BE2C (cell line): ENCODE measurements at regions not wholly inside any gene's neighbourhood (a gene's known extent, or its start where the extent isn't known, plus 50 kb on each side); places are given as distances from the start of the nearest gene placed in this dataset.

Experiments used
- DNase-seq: peaks from one replicate; pipeline ENCODE4 v3.0.0-alpha.2; 2020
- H3K27me3 ChIP-seq: fragments of 250-450 bp; sonication (Bioruptor Pico); 2 replicates; pipeline ENCODE4 v1.5.1; 2020; ENCODE audit warnings: mild to moderate bottlenecking
- H3K36me3 ChIP-seq: fragments of 250-450 bp; sonication (Bioruptor Pico); 2 replicates; pipeline ENCODE4 v1.5.1; 2020; ENCODE audit warnings: mild to moderate bottlenecking
- H3K4me1 ChIP-seq: fragments of 250-450 bp; sonication (Bioruptor Pico); 2 replicates; pipeline ENCODE4 v1.5.1; 2020
- H3K4me3 ChIP-seq: 2 replicates; pipeline ENCODE4 v1.5.1; 2011; ENCODE audit warnings: low read depth, low read length
- H3K9me3 ChIP-seq: fragments of 250-450 bp; sonication (Bioruptor Pico); 2 replicates; pipeline ENCODE4 v1.5.1; 2020
- TF ChIP-seq, protein P1 (sequence below): IDR thresholded peaks from 2 replicates; pipeline ENCODE4 v1.5.1; 2012; ENCODE audit warnings: mild to moderate bottlenecking, low read depth, low read length

DNA sequence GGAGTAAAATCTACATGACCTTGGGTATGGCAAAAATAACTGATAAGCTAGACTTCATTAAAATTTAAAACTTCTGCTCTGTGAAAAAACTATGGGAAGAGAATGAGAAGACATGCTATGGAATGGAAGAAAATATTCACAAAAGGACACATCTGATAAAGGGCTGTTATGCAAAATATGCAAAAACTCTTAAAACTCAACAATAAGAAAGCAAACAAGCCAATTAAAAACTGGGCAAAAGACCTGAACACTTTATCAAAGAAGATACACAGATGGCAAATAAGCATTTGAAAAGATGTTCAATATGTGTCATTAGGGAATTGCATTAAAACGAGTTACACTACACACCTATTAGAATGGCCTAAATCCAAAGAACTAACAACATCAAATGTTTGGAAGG lies 439.5 kb downstream of the EFNA5 start:
- TF ChIP-seq, protein P1, sequence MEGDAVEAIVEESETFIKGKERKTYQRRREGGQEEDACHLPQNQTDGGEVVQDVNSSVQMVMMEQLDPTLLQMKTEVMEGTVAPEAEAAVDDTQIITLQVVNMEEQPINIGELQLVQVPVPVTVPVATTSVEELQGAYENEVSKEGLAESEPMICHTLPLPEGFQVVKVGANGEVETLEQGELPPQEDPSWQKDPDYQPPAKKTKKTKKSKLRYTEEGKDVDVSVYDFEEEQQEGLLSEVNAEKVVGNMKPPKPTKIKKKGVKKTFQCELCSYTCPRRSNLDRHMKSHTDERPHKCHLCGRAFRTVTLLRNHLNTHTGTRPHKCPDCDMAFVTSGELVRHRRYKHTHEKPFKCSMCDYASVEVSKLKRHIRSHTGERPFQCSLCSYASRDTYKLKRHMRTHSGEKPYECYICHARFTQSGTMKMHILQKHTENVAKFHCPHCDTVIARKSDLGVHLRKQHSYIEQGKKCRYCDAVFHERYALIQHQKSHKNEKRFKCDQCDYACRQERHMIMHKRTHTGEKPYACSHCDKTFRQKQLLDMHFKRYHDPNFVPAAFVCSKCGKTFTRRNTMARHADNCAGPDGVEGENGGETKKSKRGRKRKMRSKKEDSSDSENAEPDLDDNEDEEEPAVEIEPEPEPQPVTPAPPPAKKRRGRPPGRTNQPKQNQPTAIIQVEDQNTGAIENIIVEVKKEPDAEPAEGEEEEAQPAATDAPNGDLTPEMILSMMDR: no peak
- H3K4me1 ChIP-seq: no peaks in the 10 kb centered on the region
- no peaks in the 10 kb centered on the region for H3K27me3 ChIP-seq
- no peak for DNase-seq
- H3K9me3 ChIP-seq: no peaks in the 10 kb centered on the region
- H3K36me3 ChIP-seq: no peaks in the 10 kb centered on the region
- H3K4me3 ChIP-seq: no peak overlapping the region

DNA sequence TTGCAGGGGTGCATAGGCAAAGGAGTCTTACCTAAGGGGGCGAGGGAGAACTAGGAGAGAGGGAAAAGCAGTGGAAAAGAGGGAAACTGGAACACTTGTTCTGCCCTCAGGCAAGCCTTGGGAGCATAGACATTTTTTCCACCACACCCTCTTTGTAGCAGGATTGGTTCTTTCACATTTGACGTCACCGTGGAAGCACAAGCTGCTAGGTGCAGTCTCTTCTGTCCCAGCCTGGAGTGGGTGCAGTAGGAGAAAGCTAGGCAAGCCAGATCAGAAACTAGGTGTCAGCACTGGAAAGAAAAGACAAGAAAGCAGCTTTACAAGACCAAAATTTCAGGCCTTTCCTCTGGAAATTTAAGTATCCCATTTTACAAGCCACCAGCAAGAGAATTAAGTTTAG lies 440.4 kb downstream of the EFNA5 start:
- no peaks in the 10 kb centered on the region for H3K9me3 ChIP-seq
- no peak overlapping the region for H3K4me3 ChIP-seq
- H3K27me3 ChIP-seq: no peaks in the 10 kb centered on the region
- DNase-seq: no peak
- TF ChIP-seq, protein P1: no peak
- no peaks in the 10 kb centered on the region for H3K36me3 ChIP-seq
- no peaks in the 10 kb centered on the region for H3K4me1 ChIP-seq

DNA sequence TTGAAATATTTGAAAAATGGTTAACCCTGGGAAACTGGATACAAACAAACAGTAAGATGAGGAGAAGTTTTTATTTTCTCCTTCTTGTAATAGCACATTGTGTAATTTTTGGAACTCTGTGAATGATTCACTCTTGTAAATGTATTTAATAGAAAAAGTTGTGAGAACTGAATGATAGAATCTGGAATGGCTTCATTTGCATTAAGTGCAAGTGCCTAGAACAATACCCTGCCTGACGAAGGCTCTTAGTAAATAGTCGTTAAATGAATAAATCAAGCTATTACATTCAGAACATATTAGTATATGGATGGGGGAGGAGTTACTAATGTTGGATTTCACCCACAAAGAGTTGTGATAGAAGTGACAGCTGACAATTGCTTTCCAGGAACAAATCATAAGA lies 442.5 kb downstream of the EFNA5 start:
- H3K9me3 ChIP-seq: no peaks in the 10 kb centered on the region
- H3K36me3 ChIP-seq: no peaks in the 10 kb centered on the region
- H3K27me3 ChIP-seq: no peaks in the 10 kb centered on the region
- TF ChIP-seq, protein P1: no peak
- no peak overlapping the region for H3K4me3 ChIP-seq
- no peak for DNase-seq
- no peaks in the 10 kb centered on the region for H3K4me1 ChIP-seq

DNA sequence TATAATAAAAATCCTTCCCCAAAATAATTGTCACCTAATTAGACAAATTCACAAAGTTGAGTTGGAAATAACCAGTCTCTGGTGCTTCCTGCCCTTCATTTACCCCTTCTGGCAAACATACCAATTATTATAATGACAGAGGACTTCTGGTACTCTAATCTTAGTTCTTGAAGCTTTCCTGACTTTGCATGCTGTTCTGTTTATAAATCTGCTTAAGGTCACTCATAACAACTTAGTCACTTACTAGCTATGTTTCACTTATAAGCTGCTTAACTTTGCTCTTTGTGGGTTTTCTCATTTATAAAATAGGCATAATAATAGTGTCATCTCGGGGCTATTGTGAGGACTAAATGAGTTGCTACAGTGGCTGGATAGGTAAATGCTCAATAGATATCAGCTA lies 446.5 kb downstream of the EFNA5 start:
- H3K4me1 ChIP-seq: no peaks in the 10 kb centered on the region; the same call in 1 of the 2 replicates
- no peaks in the 10 kb centered on the region for H3K9me3 ChIP-seq
- no peak for DNase-seq
- H3K36me3 ChIP-seq: no peaks in the 10 kb centered on the region
- no peak overlapping the region for H3K4me3 ChIP-seq
- TF ChIP-seq, protein P1: no peak
- no peaks in the 10 kb centered on the region for H3K27me3 ChIP-seq

DNA sequence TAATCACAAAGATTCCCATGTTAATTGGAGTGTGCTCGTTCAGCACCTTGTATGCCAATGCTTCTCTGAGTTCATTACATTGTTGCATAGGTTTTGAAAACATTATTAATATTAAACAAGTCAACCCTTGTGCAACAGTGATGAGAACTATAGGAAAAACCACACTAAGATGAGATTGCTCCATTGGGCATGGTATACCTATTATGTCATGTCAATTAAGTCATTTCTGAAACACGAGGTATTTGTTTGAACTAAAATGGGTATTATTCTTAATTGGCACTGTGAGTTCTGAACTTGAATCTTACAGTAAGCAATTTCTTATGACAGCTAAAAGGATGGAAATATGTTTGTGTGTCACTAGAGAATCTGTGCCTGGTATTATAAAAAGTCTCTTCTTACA lies 447.7 kb downstream of the EFNA5 start:
- no peaks in the 10 kb centered on the region for H3K27me3 ChIP-seq
- H3K4me3 ChIP-seq: no peak overlapping the region
- H3K4me1 ChIP-seq: no peaks in the 10 kb centered on the region; the same call in 1 of the 2 replicates
- no peak for DNase-seq
- TF ChIP-seq, protein P1: no peak
- H3K36me3 ChIP-seq: no peaks in the 10 kb centered on the region
- no peaks in the 10 kb centered on the region for H3K9me3 ChIP-seq

DNA sequence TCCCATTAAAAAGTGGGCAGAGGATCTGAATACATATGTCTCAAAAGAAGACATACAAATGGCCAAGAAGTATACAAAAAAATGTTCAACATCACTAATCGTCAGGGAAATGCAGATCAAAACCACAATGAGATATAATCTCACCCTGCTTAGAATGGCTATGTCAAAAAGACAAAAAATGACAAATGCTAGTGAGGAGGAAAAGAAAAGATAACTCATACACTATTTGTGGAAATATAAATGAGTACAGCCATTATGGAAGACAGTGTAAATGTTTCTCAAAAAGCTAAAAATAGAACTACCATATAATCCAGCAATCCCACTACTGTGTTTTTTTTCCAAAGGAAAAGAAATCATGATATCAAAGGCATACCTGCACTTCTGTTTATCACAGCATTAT lies 450.7 kb downstream of the EFNA5 start:
- no peak for DNase-seq
- H3K4me1 ChIP-seq: no peaks in the 10 kb centered on the region; the same call in 1 of the 2 replicates
- TF ChIP-seq, protein P1: no peak
- H3K4me3 ChIP-seq: no peak overlapping the region
- H3K36me3 ChIP-seq: no peaks in the 10 kb centered on the region
- no peaks in the 10 kb centered on the region for H3K9me3 ChIP-seq
- no peaks in the 10 kb centered on the region for H3K27me3 ChIP-seq
